ENCODE measurements at regions not wholly inside any gene's neighbourhood (a gene's known extent, or its start where the extent isn't known, plus 50 kb on each side); places are given as distances from the start of the nearest gene placed in this dataset.

DNA sequence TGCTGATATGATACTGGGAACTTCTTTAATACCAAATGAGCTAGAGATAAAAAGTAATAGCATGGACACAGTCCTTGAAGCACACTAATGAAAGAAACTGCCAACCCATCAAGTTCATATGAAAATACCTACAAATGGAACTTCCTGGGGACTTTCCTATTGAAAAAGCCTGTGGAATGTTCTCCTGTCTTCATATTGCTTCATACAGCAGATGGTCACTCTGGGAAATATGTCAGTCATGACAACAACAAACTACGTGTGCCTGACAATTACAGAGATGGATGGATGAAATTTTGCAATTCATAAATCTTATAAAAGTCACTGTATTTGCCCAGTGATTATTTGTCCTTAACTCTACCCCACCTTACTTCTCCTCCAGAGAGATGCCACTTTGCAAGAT, 106.6 kb upstream of the COL1A2 start:
- no peaks in the 10 kb centered on the region for H3K27me3 ChIP-seq (ENCODE audit: insufficient read depth, poor library complexity, severe bottlenecking)
- no peak overlapping the region for H3K4me3 ChIP-seq (replicated peaks; ENCODE audit: insufficient read depth, low read length)
- DNase-seq (ENCODE audit: low read depth in 1 of 2, low spot score in 1 of 2) = no peak
- no peak overlapping the region for H3K27ac ChIP-seq (replicated peaks)
- TF ChIP-seq, protein P1, sequence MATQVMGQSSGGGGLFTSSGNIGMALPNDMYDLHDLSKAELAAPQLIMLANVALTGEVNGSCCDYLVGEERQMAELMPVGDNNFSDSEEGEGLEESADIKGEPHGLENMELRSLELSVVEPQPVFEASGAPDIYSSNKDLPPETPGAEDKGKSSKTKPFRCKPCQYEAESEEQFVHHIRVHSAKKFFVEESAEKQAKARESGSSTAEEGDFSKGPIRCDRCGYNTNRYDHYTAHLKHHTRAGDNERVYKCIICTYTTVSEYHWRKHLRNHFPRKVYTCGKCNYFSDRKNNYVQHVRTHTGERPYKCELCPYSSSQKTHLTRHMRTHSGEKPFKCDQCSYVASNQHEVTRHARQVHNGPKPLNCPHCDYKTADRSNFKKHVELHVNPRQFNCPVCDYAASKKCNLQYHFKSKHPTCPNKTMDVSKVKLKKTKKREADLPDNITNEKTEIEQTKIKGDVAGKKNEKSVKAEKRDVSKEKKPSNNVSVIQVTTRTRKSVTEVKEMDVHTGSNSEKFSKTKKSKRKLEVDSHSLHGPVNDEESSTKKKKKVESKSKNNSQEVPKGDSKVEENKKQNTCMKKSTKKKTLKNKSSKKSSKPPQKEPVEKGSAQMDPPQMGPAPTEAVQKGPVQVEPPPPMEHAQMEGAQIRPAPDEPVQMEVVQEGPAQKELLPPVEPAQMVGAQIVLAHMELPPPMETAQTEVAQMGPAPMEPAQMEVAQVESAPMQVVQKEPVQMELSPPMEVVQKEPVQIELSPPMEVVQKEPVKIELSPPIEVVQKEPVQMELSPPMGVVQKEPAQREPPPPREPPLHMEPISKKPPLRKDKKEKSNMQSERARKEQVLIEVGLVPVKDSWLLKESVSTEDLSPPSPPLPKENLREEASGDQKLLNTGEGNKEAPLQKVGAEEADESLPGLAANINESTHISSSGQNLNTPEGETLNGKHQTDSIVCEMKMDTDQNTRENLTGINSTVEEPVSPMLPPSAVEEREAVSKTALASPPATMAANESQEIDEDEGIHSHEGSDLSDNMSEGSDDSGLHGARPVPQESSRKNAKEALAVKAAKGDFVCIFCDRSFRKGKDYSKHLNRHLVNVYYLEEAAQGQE (IDR thresholded peaks at IDR 0.05; ENCODE audit: insufficient replicate concordance, low read depth) = no peak
- TF ChIP-seq CTCF (IDR thresholded peaks at IDR 0.05; ENCODE audit: insufficient read depth, low read length) (no peak), GABPA (IDR thresholded peaks at IDR 0.05; ENCODE audit: low read depth) (no peak), SPI1 (IDR thresholded peaks at IDR 0.05; ENCODE audit: borderline replicate concordance, low read depth) (no peak), POLR2AphosphoS5 (IDR thresholded peaks at IDR 0.05; ENCODE audit: low read depth) (no peak)

GRCh38 chr7:94289071-94289470, 105.6 kb upstream of the COL1A2 start:
- peak in 1 of 2 experiments; percentile 5 for DNase-seq (ENCODE audit: low read depth in 1 of 2, low spot score in 1 of 2)
- TF ChIP-seq CTCF (IDR thresholded peaks at IDR 0.05; ENCODE audit: insufficient read depth, low read length) = peak; percentile 22
- TF ChIP-seq GABPA (IDR thresholded peaks at IDR 0.05; ENCODE audit: low read depth) = no peak
- Histone ChIP-seq H3K27me3 (ENCODE audit: insufficient read depth, poor library complexity, severe bottlenecking) (no peaks in the 10 kb centered on the region), H3K27ac (replicated peaks) (no peak overlapping the region), H3K4me3 (replicated peaks; ENCODE audit: insufficient read depth, low read length) (no peak overlapping the region)

DNA sequence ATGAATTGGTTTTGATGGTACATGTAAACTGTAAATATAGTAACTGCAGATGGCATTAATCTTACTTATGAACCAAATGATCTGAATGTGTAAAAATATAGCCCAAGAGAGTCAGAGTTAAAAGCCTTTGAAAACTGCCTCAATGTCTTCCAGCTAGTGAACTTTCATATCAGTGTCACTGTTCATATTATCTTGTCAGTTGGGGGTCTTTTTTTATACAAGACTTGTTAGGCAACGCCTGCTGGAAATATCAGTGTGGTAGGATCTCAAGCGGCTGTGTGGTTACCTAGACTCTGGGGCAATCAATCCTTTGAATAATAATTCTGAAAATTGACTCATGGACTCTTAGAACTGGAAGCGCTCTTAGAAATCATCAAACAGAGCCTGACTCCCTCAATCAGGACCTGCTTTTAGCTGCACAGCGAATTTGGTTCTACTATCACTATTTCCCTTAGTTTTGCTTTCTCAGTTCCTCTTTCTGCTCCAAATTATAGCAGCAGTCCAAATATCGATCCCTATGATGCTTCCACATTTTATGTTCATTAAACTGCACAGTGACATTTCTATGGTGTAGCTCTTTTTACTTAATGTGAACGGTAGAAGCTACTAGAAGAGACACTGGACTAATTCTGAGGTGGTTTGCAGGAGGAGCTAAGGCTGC, 100.1 kb upstream of the COL1A2 start:
- Histone ChIP-seq H3K4me3 (replicated peaks; ENCODE audit: insufficient read depth, low read length) (no peak overlapping the region), H3K27ac (replicated peaks) (no peak overlapping the region), H3K27me3 (ENCODE audit: insufficient read depth, poor library complexity, severe bottlenecking) (no peaks in the 10 kb centered on the region)
- DNase-seq (ENCODE audit: low read depth in 1 of 2, low spot score in 1 of 2) = no peak
- TF ChIP-seq POLR2AphosphoS5 (IDR thresholded peaks at IDR 0.05; ENCODE audit: low read depth) = no peak
- peak; percentile 17; the same call in 1 of the 2 replicates for TF ChIP-seq SPI1 (IDR thresholded peaks at IDR 0.05; ENCODE audit: borderline replicate concordance, low read depth)
- no peak for TF ChIP-seq GABPA (IDR thresholded peaks at IDR 0.05; ENCODE audit: low read depth)
- TF ChIP-seq CTCF (IDR thresholded peaks at IDR 0.05; ENCODE audit: insufficient read depth, low read length) = no peak

DNA sequence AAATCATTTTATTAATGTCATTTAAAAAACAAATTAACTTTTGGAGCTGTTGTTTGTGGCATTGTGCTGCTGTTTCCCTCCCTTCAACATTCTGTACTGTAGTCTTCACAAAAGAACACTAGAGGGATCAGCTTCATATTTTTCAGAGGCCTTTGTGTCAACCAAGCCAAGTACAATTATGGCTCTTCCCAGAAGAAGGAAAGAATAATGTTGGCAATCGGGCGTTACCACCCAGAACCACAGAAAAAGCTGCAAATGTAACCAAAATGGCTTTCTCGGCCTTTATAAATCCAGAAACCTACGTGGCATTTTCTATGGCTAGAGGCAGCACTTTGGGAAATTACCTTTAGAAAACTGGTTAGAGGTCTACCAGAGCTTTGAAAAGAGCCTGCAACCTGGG, 98.8 kb upstream of the COL1A2 start:
- no peak for DNase-seq (ENCODE audit: low read depth in 1 of 2, low spot score in 1 of 2)
- no peak for TF ChIP-seq POLR2AphosphoS5 (IDR thresholded peaks at IDR 0.05; ENCODE audit: low read depth)
- Histone ChIP-seq H3K4me3 (replicated peaks; ENCODE audit: insufficient read depth, low read length) (no peak overlapping the region), H3K27ac (replicated peaks) (no peak overlapping the region), H3K27me3 (ENCODE audit: insufficient read depth, poor library complexity, severe bottlenecking) (no peaks in the 10 kb centered on the region)

DNA sequence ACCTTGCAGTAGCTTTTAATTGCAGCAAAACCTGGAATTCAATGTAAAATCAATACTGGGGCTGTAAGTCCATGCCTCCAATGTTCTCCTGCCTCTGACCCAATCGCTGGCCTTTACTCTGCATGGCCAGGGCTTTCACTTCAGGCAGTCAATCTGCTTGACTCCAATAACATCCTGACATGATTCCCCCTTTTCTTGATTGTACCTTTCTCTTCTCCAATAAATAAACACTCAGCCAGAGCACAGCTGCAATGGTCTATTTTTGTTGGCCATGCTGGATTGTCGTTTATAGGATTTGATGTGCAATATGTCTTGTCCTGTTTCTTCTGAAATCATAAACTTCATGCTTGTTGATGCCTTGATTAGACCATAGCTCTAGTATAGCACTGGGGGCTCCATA, 97.8 kb upstream of the COL1A2 start:
- no peak for DNase-seq (ENCODE audit: low read depth in 1 of 2, low spot score in 1 of 2)
- H3K4me3 ChIP-seq (replicated peaks; ENCODE audit: insufficient read depth, low read length) = no peak overlapping the region
- H3K27ac ChIP-seq (replicated peaks) = no peak overlapping the region
- TF ChIP-seq POLR2AphosphoS5 (IDR thresholded peaks at IDR 0.05; ENCODE audit: low read depth) (no peak), GABPA (IDR thresholded peaks at IDR 0.05; ENCODE audit: low read depth) (no peak), CTCF (IDR thresholded peaks at IDR 0.05; ENCODE audit: insufficient read depth, low read length) (no peak), SPI1 (IDR thresholded peaks at IDR 0.05; ENCODE audit: borderline replicate concordance, low read depth) (no peak)
- TF ChIP-seq, protein P1 (IDR thresholded peaks at IDR 0.05; ENCODE audit: insufficient replicate concordance, low read depth) = no peak
- H3K27me3 ChIP-seq (ENCODE audit: insufficient read depth, poor library complexity, severe bottlenecking) = no peaks in the 10 kb centered on the region
